ENCODE measurements at regions not wholly inside any gene's neighbourhood (a gene's known extent, or its start where the extent isn't known, plus 50 kb on each side); places are given as distances from the start of the nearest gene placed in this dataset.
A peak's percentile ranks its signal among the peaks of the same experiment; 100 is the strongest.
"Not testable (repeated sequence)": the region's sequence is repeated elsewhere in the genome, so short reads cannot be mapped to it uniquely, and the experiment has no call there.

DNA sequence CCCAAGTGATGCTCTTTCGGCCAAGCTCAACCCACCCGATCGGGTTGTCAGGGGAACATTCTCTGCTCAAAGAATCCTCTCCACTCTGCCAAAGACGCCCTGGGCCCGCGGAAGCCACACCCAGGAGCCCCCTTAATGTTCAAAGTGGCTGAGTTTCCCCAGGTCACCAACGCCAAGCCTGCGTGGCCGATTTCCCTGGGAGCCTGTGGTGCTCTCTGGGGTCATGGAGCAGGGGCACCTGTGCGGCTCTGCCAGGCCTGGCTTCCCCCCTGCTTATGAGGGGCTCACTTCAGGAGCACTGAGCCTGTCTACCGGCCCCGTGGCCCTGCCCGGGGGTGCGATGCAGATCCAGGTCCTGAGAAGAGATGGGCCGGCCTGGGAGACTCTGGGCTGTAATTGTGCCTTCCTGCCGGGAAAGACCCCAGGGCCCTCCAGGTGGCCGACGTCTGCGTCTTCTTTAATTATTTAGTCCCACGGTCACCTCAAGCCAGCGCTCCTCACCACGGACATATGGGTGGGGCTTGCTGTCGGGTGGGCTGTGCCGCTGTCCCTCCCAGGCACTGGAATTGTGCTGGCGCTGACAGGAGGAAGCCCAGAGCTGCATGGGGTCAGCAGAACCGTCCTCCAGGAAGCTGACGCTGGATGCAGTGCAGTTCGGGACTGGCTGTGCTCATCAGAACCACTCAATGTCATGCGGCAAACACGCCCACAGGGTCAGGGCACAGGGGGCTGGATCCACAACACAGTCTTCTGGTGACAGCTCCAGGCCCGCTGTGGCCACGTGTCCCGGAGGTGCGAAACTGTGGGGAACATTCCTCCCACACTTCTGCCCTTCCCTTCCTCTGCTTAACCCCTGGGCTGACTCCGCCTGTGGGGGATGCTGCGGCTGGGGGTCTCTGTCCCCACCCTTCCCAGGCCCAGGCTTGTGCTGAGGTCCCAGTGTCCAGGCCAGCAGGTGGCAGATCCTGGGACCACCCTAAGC lies 267.6 kb upstream of the SFSWAP start:
- DNase-seq = no peak

DNA sequence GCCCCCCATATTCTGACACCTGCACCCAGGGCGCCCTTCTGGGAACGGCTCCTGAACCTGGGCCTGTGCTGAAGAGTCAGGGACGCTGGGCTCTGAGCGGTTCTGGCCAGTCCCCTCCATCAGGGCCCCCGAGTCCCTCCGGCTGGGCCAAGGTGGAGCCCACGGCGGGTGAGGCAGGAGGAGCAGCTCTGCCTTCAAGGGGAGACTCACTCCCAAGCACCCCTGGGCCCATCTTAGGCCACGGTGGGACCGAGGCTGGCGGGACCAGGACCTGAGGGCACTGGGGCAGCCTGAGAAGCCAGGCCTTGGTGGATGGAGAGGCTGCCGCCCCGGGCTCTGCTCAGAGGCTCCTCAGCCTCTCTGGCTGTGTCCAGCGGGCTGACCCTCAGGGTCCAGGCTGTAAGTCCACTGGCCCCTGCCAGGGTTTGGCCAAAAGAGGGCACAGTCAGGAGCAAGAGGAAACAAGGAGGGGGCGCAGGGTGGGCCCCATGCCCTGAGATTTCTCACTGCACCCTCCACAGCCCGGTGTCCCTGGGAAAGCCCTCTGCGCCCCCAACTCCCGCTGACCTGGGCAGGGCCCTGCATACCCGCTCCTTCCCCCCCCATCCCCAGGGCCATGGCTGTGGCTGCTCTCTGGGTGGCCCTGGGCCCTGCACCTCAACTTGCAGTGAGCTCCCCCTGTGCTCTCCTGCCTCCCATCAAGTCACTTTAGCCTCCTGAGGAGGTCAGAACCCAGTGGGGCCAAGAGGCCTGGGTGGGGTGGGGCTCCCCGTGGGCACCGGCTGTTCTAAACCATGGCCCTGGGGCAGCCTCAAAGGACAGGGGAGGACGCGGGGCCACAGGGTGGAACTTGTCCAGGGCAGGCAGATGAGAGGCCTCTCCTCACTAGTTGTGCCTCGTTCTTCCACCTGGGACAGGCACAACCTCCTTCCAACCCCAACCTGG lies 266.4 kb upstream of the SFSWAP start:
- no peak for DNase-seq

DNA sequence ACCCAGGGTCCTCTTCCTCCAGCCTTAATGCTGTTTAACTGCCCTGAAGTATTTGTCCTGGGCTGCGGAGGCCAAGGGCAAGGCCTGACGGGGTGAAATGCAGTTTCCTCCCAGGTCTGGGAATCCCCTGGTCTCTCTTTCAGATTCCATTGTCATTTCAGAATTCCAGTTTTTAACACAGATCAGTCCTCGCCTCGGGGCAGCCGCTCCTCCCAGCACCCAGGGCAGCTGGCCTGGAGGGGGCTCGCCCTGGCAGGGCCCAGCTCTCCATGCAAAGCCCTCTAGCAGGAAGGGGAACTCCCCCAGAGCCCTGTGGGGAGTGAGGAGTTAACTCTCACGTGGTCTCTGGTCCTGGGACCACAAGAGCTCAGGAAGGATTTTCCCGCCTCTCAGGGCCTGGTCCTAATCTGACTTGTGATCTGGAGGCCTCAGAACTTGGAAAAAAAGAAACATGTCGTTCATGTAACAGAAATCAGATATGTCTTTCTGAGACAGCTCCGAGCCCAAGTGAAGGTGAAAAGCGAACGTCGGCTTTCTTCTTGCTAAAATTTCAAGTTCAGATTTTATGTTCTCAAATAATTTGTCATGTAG lies 265.6 kb upstream of the SFSWAP start:
- DNase-seq = no peak

DNA sequence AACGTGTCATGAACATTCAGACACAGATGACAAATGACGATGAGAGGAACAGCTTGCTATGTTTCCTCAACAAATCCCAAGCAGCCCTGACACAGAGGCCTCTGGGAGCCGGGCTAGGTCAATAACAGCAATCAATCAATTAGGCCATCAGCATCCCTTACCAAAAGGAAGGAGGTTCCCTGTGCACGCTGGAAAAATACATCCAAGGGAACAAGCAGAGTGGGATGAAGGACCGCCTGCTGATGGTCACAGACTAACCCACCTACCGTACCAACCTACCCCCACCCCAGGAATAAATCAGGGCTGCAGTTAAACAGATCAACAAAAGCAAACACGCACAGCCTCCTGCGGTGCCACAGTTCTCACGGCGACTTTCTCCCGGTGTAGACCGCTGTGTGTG lies 265.1 kb upstream of the SFSWAP start:
- no peak for DNase-seq

DNA sequence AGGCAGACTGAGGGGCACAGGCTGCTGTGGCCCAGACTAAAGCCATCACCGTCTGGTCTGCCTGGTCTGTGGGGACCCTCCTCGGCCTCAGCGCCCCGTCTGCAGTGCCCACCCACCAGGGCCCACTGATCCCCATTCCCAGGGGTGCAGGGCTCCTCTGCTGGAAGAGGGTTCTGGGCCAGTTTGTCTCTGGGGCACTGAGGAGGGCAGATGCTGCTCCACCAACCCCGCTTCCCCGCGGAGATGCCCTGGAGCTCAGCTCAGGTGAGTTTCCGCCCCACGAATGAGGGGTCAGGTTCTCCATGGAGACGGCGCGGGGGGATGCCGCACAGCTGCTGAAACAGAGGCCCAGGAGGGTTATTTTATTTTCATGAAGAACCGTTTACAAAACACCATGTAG lies 263.3 kb upstream of the SFSWAP start:
- not testable (repeated sequence) for DNase-seq

DNA sequence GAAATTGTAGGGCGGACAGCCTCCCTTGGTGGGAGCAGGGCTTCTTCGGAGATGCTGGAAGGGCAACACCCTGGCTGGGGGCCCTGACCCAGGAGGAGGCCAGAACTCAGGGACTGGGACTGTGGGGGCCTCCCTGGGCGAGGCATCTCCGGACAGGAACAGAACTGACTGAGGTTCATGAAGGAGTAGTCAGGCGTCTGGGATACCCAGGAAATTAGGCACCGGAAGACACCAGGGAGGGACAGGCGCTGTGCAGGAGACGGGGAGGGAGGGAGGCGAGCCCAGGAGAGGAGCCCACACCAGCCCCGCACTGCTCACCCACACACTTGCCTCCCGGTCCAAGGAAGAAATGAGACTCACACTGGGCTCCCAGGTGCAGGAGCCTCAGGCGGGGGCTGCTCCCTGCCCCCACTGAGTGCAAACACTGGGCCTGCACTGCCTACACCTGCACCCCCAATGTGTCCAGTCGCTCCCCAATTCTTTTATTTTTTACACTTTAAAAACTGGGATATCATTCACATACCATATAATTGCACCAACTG lies 262.6 kb upstream of the SFSWAP start:
- DNase-seq = no peak

DNA sequence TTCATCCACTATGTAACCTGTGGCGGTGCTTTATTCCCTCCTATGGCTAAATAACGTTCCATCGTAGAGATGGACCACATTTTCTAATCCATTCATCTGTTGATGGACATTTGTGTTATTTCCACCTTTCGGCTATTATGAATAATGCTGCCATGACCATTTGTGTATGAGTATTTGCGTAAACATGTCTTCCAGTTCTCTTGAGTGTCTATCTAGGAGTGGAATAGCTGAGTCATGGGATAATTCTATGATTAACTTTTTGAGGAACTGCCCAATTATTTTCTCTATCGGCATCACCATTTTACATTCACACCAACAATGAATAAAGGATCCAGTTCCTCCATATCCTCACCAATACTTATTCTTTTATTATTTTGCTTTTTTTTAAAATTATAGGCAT lies 261.9 kb upstream of the SFSWAP start:
- DNase-seq = no peak

DNA sequence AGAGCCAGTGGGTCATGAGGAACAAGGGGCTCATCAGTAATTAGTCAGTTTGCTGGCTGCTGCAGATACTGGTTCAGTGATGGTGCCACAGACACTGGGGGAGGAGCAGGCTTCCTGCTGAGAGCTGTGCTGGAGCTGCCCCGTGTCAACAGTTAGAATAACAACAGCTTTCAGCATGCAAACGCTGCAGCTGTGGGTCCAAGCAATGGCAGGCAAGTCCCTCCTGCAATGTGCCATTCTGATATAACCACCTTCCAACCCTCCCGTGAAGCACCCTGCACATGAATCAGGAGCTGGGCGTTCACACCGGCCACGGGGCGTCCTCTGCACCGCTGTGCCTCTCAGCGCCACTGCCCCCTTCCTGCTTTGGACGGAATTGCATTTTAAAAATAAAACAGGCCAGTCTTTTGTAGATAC lies 258.4 kb upstream of the SFSWAP start:
- DNase-seq = no peak

DNA sequence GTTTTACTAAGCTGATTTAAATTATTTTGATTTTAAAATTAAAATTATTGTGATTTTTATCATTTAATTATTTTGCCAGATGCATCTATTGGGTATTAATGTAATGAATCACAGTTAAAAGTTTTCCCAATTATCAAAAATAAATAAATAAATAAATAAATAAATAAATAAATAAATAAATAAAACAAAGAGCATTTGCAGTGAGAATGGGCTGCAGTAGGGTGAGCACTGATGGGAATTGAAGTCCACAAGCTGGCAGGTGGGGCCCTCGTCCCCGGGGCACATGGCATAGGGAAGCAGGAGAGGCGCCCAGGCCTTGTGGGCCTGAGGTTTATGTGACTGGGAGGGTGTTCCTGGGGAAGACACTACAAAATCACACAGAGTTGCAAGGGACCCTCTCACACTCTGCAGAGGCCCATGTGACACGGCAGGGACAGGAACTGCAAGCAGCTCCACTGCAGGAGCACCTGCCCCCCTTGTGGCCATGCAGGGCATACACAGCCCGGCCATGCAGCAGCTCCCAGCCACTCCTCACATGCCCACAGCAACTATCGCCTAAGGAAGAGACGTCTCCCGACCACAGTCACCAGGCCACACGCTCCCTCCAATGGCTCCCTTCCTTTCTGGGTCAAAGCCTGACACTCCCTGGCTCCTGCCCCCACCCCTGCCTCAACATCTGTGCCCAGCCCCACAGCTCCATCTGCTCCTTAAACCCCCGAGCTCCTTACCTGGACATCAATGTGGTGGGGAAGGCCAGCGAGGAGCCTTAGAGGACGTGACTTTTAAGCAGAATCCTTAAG lies 256.3 kb upstream of the SFSWAP start:
- peak; percentile 35 for DNase-seq

DNA sequence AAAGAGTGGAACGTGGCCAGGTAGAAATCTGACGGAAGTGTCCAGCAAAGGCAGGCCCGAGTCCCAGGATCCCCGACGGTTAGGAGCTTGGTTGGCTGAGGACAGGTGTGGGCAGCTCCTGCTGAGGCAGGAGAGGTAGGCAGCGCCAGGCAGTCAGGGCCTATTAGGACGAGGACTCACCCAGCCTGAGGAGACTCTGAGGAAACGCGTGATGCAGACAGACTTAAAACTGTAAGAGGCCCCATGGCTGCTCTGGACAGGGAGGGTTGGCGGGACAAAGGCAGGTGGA lies 255.7 kb upstream of the SFSWAP start:
- DNase-seq = no peak

DNA sequence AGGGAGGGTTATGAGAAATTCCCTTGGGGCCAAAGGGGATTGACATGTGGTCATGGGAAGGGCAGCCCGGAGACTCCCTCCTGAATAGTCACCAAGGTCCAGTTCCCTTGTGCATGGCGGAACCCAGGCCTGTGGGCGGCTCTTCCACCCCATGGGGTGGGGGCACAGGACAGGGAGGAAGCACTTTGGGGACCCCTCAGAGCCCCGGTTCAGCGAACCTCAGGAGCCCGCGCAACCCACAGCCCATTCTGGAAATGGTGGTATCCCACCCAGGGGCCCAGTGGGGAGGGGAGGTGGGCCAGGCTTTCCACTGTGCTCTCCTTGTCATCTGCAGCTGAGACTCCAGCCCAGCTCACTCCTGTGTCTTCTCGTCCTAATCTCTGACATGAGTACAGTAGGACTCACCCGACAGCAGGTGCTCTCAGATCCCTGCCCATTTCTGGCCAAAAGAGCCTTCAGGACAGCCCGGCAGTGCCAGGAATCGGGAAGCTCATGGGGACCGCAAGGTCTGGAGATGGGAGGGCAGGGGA lies 255.2 kb upstream of the SFSWAP start:
- no peak for DNase-seq

DNA sequence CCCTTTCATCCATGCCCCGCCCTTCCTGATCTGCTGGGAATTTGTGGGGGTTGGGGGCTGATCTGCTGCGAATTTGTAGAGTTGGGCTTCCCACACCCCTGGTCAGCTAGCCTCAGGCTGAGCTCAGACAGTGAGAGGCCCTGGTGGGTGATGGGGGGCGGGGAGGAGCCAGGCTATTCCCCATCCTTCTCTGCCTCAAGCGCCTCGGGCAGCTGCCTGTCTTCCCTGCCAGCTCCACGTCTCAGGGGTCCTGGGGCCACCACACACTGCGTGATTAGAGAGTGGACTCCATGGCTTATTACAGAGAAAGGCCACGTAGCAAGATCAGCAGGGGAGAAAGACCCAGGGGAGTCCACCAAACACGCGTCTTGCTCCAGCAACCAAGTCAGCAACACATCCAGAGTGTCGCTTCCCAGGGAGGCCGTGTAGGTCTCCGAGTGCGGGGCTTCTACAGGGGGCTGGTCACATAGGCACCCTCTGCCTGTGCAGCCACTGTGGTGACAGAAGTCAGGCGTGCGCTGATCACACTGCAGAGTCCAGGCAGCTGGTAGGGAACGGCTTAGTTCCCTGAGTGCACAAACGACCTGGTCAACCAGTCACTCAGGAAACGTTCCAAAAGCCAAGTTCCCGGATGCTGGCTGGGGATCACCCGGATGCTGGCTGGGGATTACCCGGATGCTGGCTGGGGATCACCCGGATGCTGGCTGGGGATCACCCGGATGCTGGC lies 254.4 kb upstream of the SFSWAP start:
- no peak for DNase-seq

DNA sequence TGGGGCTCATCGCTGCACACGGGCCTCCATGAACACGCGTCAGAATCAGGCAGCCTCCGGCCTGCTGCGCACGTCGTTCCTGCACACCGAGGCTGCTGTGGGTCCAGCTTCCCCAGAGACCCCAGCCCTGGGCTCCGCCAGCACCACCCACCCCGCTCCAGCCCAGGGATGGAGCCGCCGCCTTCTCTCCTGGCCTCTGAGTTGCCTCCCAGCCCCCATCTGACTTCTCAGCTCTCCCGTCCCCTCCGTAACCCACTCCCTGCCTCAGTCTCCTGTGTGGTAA lies 253.9 kb upstream of the SFSWAP start:
- no peak for DNase-seq

DNA sequence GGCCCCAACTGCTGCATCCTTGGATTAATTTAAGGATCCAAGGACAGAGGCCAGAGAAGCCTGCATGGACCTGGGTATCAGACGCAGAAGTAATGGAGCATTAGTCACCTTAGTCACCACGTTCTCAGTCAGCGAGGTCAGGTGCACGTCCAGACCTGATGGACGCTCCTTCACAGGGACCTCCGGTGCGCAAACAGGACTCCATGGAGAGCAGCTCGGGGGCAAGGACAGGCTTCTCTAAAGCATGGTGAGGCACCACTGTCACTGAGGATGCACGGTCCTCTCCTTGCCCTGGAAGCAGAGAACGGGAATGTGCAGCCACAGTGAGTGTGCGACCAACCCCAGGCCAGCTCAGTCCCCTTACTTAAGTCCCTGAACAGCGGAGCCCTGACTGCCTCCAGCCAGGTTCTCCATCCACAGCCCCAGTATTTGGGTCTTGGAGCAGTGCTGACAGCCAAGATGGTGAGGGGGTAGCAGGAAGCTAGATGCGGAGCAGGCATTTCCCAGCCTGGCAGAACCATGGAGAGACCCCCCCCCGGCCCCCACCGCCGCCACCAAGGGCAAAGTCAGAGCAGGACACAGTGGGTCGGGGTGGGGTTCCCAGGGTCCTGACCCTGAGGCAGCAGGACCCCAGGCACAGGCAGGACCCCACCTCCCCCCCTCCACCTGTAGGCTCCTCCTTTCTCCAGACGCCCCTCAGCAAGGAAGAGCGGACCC lies 253.4 kb upstream of the SFSWAP start:
- DNase-seq = no peak

DNA sequence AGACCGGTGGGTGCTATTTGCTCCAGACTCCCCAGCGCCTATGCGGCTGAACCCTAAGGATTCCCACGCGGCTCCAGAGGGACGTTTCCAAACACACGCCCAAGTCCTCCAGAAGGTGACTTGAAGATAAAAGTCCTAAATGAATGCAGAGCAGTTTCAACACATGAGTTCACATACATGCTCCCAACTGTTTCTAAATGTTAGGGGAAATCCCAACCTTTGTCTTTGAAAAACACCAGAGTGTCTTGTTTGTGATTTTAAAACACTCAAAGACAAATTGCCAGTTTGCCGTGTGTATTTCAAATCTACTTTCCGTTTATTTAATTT lies 252.9 kb upstream of the SFSWAP start:
- no peak for DNase-seq

DNA sequence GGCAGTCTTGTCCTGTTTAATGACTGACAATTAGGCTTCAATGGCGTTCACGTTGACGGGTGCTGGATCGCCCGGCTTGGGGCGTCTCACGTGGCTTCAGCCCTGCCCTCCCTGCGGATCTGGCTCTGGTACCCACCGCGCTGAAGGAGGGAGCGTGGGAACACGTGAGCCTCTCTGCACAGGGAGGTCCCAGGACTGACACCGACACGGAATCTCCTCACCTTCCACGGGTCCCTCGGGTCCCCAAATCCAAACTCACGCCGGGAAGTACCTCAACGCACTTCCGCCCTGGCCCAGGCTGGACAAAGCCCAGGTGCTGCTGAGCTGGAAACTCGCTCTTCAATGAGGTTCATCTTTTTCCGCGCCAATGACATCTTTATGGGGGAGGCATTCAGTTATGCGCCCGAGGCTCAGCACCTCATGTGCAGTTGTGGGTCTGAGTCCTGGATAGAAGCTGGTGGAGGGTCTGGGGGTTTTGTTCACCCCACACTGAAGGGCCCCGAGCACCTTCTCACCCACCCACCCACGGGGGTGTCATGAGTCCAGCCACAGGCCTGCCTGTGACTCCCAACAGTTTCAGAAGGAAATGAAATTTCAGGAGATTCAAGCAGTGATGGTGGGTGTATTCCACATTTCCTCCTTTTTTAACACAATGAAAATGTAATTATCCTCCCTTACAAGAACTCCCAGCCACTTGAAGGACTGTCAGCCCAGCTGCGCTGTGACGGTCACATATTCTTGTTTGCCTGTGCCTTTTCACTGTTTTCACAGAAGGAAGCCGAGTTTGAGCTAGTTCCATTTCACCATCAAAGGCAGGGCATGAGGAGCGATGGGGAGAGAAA lies 251.7 kb upstream of the SFSWAP start:
- DNase-seq = no peak

DNA sequence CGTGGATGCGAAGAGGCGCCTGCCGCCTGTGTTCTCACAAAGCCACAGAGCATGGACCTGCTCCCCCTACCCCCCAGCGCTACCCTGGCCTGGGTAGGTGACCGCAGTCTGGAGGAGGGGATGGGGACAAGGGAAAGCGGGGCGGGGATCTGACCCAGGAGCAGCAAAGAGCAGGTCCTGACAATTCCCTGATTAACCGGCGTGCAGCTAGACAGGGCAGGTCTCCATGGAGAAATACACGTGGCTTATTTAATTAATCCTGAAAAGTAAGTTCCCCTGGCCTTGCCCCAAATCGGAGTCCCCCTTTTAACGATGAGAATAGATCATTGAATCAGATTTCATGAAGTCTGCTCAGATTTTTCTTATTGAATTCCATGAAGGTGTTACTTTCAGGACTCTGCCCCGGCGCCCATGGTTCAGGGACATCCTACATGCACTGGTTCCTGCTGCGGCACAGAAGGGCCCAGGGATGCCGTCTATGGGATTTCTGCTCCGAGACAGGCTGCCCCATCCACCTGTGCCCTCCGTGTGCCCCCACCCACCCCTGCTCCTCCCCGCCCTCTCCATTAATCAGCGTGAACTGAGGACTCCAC lies 251.0 kb upstream of the SFSWAP start:
- DNase-seq = no peak

DNA sequence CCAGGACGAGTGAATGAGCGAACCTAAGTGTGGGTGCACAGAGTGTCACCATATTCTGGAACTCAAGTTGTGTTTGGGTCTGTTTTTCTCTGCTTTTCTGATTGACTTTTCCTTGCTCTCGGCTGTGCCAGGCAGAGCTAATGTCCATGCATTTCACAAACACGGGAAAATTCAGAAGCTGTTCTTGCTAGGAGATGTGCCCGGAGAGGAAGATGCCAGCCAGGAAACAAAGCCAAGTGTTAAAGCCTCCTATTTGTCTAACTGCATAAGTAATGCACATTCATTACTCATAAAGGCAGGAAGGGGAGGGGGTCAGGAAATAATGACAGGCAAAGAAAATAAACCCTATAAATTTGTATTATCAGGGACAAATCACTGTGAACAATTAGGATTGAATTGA lies 250.4 kb upstream of the SFSWAP start:
- DNase-seq = no peak

DNA sequence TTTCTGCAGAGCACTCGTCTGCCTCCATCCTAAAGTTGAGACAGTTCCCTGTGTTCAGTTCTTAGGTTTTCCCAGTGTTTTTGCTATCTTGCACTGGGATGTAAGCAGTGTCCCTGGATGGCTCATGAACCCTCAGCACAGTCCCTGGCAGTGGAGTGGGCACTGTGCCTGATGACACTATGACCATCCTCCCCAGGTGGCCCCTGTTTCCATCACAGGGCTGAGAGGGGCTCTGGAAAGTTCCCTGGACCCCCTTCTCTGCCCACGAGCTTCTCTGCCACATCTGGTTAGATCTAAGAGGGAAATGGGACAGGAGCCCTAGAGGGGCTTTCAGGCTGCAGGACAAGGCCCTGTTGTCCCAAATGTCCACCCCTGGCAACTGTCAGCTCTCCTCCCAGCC lies 249.8 kb upstream of the SFSWAP start:
- DNase-seq = no peak

DNA sequence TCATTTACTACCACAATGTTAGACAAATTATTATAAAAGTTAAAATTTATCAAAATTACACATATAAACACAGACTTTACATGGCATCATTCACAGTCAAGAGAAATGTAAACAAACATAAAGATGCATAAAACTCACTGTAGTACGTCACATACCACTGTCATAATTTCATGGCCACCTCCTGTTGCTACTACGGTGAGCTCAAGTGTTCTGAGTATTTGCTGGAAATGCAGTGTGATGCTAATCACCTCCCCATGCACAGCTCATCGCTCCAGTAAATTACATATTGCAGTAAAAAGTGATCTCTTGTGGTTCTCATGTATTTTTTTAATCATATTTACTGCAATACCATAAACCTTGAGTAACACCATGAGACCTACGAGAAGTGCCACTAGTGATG lies 247.7 kb upstream of the SFSWAP start:
- DNase-seq = no peak
